ENCODE measurements at regions not wholly inside any gene's neighbourhood (a gene's known extent, or its start where the extent isn't known, plus 50 kb on each side); places are given as distances from the start of the nearest gene placed in this dataset.

GRCh38 chr4:147423229-147423628 lies 57.7 kb upstream of the EDNRA start:
- no peak for DNase-seq (ENCODE audit: low read depth in 2 of 2)

GRCh38 chr4:147425019-147425418 lies 55.9 kb upstream of the EDNRA start:
- DNase-seq (ENCODE audit: low read depth in 2 of 2): no peak

GRCh38 chr4:147428583-147428982 lies 52.3 kb upstream of the EDNRA start:
- no peak for DNase-seq (ENCODE audit: low read depth in 2 of 2)

- no peak for DNase-seq (ENCODE audit: low read depth in 2 of 2)
Measured at GRCh38 chr4:147430111-147430510, 50.8 kb upstream of the EDNRA start.
